Thyroid gland (tissue), 4 donors: ENCODE measurements at regions not wholly inside any gene's neighbourhood (a gene's known extent, or its start where the extent isn't known, plus 50 kb on each side); places are given as distances from the start of the nearest gene placed in this dataset.

Experiments
- CTCF ChIP-seq, 6 experiments: fragments of 200-600 bp in 3 of 6; fragments of 450-650 bp in 3 of 6; sonication (generic) in 3 of 6; IDR thresholded peaks; one replicate each; pipeline ENCODE4 v1.5.1; 2016 to 2019; ENCODE audit warnings: antibody characterized with exemption in 6 of 6, mild to moderate bottlenecking in 2 of 6, inconsistent platforms in 1 of 6, moderate library complexity in 1 of 6
- POLR2A ChIP-seq, 2 donors: fragments of 450-650 bp; IDR thresholded peaks; one replicate each; pipeline ENCODE4 v1.6.1; 2017; ENCODE audit warnings: antibody characterized with exemption in 2 of 2, mild to moderate bottlenecking in 2 of 2, moderate library complexity in 1 of 2

GRCh38 chr12:19665121-19665900 is 226.0 kb downstream of the AEBP2 start:
- TF ChIP-seq POLR2A (IDR thresholded peaks at IDR 0.05) (no peak), CTCF (IDR thresholded peaks at IDR 0.05) (no peak)
